ENCODE measurements at regions not wholly inside any gene's neighbourhood (a gene's known extent, or its start where the extent isn't known, plus 50 kb on each side); places are given as distances from the start of the nearest gene placed in this dataset.
"Not testable (repeated sequence)": the region's sequence is repeated elsewhere in the genome, so short reads cannot be mapped to it uniquely, and the experiment has no call there.

DNA sequence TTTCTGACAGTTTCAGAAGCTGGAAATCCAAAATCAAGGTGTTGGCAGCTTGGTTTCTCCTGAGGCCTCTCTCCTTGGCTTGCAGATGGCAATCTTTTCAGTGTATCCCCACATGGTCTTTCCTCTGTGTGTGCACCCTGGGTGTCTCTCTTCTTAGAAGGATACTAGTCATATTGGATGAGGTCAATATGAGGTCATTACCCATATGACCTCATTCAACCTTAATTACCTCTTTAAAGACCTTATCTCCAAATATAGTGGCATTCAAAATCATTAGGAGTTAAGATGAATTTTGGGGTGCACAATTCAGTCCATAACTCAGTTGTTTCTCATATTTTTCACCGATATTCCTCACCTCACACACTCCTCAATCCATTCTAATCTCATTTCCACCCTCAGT is 92.4 kb upstream of the TGM3 start:
- DNase-seq (ENCODE audit: low read depth) = no peak

DNA sequence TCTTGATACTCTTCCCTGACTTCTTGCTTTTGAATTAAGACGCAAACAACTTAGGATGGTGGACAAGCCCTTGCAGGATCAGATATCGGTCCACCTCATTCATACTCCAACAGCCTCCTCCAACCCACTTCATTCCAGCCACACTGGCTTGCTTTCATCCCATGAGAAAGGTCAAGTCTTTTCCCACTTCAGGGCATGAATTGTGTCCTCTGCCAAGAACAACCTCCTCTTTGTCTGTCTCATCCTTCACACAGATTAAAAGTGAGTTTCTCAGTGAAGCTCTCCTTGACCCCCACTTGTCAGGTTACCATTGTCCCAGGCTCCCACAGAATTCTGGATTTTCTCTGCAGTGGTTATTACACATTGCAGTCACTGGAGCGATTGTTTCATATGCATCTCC is 91.8 kb upstream of the TGM3 start:
- DNase-seq (ENCODE audit: low read depth) = no peak

DNA sequence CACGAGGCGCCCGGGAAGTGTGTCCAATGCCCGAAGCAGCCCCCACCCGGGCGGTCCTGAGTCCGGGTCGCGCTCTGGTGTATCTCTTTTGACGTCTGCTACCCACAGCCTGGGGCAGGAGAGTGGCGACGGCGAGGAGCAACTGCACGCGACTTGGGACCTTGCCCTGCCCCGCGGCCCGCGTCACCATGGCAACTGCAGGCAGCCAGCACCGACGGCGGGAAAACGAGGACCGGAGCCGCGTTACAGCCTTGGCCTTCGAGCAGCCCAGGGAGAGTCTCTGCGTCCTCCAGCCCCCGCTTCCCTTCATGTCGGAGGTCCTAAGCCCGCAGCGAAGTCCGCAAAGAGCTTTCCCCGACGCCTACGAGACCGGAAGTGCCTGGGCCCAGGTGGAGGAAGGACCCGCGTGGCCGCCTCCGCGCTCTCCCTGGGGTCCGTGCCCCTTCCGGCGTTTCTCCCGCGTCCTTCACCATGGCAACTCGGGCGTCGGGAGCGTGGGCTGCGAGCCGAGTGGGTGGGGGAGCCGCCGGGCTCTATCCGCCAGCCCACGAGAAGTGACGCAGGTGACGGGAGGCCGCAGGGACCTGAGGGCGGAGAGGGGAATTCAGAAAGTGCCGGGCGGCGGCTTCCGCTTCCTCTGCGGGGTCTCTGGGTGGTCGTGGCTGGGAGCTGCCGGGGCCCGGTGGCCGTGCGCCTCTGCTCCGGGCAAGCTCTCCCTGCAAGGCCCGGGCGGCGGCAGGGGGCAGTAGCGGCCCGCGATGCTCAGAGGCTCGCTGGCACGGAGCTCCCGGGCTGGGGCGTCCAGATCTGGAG is 88.6 kb upstream of the TGM3 start:
- peak; percentile 68 for DNase-seq (ENCODE audit: low read depth)

DNA sequence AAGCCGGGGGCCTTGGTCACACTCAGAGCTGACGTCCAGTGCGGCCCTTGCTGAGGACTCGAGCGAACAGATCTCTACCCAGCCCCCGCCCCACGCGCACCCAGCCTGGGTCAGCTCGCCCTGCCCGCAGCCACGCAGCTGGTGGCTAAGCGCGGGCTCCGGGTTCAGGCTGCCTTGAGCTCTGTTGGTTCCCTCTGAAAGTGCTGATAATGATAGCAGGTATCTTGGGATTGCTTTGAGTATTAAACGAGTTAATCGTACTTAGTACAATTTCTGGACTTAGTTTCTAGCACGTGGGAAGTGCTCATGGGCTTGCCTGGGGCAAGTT is 88.1 kb upstream of the TGM3 start:
- no peak for DNase-seq (ENCODE audit: low read depth)

DNA sequence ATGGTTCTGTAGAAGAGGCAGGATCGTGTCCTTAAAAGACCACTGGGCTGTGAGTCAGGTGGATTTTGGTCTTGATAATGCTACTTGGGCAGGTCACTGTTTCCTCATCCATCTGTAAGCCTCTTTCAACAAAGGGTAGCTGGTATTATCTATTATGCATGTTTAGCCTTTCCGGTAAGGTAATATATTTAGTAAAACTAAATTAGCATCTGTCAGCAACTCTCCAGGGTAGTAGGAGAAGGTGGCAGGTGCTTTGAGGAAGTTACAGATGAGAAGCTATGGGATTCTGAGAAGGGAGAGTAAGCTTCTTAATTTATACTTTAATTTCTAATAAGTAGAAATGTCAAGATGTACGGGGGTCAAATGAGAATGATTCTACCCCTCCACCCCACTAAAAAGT is 86.9 kb upstream of the TGM3 start:
- no peak for DNase-seq (ENCODE audit: low read depth)

DNA sequence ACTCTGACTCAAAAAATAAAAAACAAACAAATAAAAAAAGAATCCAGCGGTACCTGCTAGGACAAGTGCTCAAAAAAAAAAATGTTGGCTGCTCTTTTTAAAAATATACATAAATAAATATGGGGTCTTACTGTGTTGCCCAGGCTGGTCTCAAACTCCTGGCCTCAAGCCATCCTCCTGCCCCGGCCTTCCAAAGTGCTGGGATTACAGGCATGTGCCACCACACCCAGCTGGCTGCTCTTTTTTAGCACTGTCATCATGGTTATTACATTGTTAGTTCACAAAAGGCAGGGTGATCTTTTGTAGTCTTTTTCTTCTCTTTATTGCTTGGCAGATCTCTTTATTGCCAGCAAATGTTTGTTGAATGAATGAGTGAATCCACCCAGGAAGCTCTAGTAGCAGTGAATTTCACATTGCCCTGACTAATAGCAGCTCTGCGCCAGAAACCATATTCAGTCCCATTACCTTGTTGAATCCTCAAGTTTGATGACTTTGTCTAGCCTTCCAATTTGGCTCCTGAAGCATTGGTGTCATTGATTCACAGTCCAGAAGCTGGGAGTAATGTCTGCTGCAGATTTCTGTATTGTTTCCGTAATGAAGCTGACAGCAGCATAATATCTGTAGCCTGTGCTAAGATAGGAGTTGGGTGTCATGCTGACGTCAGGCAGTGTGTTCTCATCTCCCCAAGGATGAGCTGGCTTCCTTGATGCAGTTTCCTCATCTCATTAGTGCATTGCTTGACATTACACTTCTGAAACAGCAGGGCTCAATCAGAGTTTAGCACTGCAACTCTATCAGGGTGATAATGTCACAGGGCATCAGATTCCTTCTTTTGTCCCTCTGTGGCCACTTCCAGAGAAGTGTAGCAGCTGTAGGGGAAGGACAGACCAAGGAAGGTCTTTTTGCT is 84.9 kb upstream of the TGM3 start:
- DNase-seq (ENCODE audit: low read depth) = no peak

DNA sequence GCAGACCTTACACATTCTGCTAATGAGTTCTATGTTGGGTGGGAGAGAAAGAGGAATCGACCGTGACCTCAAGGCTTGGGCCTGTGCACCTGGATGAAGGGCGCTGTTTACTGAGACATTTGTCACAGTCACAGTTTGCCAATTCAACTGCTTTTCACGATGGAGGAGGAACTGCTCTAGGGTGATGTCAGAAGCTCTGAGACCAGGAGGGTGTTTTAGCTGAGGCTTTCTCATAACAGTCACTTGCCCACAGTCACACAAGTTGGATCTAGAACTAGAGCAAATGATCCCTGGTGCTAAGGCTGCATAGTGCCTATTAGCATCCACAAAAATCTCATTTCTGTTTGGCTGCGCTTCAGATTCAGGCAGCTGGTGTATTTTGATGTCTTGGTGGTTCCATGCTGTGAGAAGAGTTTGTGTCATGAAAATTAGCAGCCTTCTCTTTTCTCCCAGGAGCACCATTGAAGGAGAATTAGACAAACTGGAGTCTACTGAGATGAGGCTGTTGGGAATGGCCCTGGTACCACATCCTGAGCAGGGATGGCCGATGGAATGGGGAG is 83.3 kb upstream of the TGM3 start:
- DNase-seq (ENCODE audit: low read depth) = no peak

DNA sequence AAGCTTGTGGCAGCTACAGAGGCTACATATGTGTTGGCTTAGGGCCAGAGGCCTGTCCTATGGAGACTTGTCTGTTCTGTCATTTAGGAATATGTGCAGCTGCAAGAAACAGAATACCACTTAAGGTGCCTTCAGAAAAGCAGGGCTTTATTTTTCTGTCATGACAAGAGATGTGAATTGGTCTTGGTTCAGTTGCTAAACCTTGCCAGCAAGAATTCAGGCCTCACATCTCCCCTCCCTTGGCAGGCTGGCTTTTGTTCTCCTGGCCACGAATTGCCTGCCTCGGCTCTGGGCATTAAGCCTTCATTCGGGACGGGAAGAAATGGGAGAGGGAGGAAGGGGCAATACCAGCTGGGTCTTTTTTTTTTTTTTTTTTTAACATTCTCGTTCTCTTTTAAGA is 82.4 kb upstream of the TGM3 start:
- no peak for DNase-seq (ENCODE audit: low read depth)

DNA sequence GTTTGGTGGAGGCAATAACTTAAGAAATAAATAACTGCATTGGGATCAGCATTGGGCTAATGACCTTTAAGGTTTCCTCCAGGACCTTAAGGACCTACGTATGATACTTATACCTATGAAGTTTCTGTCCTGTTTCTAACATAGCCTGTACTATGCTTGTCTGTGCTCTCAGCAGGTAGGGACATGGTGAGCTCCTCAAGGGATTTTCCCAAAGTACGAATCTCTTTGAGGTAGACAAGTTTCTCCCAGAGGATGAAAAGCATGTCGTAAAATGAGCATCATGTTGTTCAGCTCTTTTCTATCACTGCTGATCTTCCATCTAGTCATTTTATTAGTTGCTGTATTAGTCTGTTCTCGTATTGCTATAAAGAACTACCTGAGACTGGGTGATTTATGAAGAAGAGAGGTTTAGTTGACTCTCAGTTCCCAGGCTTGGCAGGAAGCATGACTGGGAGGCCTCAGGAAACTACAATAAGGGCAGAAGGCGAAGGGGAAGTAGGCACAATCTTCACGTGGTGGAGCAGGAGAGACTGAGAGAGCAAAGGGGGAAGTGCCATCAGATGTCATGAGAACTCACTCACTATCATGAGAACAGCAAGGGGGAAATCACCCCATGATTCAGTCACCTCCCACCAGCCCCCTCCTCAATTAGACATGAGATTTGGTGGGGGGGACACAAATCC is 77.8 kb upstream of the TGM3 start:
- peak; percentile 9 for DNase-seq (ENCODE audit: low read depth)

DNA sequence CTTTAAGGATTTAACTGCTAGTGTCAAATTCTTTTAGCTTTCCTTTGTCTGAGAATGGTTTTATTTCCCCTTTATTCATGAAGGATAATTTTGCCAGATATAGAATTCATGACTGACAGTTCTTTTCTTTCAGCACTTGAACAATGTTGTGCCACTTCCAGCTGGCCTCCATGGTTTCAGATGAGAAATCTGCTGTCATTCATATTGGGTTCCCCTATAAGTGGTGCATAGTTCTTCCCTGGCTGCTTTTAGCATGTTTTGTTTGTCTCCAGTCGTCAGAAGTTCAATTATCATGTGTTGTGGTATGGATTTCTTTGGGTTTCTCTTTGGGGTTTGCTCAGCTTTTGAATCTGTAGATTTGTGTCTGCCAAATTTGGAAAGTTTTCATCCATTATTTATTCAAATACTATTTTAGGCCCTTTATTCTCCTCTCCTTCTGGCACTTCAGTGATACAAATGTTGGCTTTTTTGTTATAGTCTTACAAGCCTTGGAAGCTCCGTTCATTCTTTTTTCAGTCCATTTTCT is 76.3 kb upstream of the TGM3 start:
- no peak for DNase-seq (ENCODE audit: low read depth)

DNA sequence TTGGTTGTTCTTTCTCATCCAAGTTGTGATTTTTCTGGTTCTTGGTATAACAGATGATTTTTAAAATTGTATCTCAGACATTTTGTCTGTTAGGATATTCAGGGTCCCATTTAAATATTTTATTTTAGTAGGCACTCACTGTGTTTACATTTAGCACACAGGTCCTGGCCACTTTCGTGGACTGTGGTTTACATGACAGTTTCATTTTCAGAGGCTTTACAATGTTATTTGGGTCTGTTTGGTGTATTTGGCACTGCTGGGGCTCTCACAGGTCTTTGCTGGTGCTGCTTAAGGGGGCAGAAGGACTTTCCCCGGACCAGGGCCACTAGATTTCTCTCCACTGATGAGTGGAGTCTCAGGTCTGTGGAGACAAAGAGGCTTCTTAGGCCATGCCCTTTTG is 75.5 kb upstream of the TGM3 start:
- no peak for DNase-seq (ENCODE audit: low read depth)

DNA sequence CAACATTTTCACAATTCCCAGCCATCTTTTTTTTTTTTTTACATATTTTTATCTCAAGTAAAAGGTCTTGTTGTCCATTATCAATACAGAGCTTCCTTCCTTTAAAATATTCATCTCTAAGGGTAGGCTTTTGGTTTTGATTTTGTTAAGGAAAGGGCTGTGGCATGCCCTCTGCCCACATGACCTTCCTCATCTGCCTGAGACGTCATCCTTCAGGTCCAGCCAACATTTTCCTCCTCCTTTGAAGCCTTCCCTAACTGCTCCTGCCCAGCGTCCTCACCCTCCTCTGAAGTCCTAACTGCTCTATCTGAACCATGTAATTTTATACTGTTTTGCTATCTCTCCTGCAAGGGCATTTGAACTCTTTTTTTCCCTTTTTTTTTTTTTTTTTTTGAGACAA is 73.9 kb upstream of the TGM3 start:
- no peak for DNase-seq (ENCODE audit: low read depth)

DNA sequence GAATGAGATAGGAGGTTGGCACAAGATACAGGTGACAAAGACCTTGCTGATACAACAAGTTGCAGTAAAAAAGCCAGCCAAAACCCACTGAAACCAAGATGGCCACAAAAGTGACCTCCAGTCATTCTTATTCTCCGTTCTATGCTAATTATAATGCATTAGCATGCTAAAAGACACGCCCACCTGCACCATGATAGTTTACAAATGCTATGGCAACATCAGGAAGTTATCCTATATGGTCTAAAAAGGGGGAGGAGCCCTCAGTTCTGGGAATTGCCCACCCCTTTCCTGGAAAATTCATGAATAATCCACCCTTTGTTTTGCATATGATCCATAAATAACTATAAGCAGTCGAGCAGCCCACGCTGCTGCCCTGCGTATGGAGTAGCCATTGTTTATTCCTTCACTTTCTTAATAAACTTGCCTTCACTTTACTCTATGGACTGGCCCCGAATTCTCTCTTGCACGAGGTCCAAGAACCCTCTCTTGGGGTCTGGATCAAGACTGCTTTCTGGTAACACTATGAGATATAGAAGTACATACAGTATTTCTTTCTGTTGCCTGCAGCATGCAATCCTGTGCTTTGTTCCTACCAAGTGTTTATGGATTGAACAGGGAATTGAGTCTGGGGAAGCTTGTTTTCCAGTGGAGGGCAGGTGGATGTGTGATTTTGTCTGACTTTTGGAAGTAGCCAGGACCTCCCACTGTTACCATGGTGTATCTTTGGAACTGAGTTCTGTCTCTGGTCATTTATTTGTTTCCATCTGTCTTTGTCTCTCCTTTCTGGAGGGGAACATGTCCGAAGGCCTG is 72.0 kb upstream of the TGM3 start:
- DNase-seq (ENCODE audit: low read depth) = no peak

DNA sequence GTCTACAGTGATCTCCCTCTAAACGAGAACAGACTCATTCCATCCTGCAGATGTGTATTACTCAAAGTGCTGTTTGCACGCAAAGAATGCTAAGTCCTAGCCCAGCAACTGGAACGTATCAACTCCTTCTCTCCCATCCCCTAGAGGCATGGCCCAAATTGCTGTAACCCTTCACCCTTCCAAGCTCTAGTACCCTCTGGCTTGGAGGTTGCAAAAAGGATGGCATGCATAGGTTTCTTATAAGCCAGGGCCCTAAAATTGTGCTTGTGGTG is 71.5 kb upstream of the TGM3 start:
- DNase-seq (ENCODE audit: low read depth) = no peak

DNA sequence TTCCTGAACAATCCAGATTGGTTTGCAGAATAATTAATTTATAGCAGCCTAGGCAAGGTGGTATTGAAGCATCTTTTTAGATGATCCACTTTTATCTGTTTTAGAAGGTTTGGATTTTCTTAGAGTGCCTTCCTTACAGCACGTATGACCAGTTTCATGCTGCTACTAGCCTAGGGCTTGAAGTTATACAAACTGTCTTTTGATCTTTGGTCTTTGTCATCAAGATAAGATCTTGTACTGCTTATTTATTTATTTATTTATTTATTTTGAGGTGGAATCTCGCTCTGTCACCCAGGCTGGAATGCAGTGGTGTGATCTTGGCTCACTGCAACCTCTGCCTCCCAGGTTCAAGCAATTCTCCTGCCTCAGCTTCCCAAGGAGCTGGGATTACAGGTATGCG is 68.5 kb upstream of the TGM3 start:
- not testable (repeated sequence) for DNase-seq (ENCODE audit: low read depth)

DNA sequence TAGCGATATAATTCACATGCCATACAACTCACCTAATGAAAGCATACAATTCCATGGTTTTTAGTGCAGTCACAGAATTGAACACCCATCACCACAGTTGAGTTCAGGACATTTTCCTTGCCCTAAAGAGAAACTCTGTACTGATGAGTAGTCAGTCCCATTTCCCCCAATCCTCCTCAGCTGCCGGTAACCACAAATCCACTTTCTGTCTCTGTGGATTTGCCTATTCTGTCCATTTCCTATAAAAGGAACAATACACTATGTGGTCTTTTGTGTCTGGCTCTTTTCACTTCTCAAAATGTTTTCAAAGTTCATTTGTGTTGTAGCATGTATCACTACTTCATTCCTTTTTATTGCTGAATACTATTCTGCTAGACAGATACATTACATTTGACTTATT is 67.9 kb upstream of the TGM3 start:
- DNase-seq (ENCODE audit: low read depth) = no peak

DNA sequence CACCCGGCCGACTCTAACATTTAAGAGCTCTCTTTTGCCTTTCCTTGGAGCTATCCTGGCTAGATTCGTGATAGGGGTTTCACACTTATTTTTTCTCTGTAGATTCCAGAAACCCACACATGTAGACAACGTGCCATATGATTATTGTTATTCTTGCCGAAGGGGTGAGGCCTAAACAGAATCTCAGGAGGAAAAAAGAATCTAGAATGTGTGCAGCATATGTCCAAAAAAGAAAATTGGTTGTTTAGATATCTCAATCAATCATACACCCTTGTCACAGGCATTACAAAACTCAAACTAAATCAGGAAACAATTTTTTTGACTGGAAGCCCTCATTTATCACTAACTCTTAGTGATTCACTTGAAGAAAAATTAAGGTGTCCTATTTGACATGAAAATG is 66.9 kb upstream of the TGM3 start:
- DNase-seq (ENCODE audit: low read depth) = no peak

DNA sequence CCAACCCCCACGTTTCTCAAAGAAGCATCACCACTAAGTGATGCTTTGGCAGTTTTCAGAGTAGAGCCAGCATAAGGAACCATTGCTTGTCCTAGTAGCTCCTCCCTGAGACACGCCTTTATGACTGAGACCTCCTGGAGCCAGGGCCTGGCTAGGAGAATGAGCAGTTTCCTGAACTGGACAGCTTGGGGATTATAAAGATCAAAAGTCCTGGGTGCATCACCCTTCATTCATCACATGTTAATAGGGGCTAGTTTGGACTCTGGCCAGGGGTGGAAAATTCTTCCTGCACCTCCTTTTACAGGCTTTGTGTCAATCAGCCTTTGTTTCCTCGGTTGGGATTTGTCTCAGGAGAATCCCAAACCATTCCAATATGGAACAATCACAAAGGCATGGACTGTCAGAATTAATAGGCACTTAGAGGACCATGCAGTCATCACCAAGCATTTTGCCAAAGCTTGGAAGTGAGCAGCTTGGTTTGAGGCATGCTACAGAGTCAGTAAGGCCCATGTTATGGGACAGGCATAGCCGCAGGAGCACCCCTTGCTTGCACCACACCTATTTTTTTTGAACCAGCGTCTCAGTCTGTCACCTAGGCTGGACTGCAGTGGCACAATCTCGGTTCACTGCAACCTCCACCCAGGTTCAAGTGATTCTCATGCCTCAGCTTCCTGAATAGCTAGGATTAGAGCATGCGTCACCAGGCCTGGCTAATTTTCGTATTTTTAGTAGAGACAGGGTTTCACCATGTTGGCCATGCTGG is 64.9 kb upstream of the TGM3 start:
- no peak for DNase-seq (ENCODE audit: low read depth)

DNA sequence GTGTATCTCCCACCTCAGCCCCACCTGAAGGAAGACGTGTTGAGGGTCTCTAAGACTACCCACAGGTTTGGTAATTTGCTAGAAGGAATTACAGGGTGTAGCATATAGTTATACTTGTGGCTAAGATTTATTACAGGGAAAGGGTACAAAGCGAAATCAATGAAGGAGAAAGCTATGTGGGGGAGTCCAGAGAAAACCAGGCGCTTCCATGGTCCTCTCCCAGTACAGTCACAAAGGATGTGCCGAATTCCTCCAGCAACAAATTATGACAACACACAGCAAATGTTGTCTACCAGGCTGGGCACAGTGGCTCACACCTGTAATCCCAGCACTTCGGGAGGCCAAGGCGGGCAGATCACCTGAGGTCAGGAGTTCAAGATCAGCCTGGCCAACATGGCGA is 64.1 kb upstream of the TGM3 start:
- DNase-seq (ENCODE audit: low read depth) = no peak

DNA sequence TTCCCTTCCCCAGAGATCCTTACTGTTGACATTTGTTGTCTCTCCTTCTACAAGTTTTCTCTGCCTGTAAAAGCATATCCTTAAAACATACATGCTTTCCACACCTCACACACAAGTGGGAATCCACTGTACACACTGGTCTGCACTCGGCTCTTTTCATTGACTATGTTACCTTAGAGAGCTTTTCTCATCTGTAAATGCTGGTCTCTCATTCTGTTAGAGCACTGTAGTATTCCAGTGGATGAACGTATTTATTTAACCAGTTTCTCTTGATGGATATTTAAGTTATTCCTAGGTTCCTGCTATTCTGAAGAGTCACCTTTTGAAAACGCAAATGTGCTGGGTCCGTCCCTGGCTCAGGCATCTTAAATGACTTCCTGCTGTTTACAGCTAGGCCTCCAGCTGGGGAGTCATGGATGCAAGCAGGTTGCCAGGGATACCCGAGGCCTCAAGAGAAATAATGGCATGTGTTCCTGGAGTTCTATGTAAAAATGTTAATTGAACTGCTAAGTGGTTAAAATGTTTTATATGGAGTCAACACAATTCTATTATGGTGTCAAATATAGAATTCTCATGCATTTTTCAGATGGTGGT is 61.1 kb upstream of the TGM3 start:
- DNase-seq (ENCODE audit: low read depth) = no peak

DNA sequence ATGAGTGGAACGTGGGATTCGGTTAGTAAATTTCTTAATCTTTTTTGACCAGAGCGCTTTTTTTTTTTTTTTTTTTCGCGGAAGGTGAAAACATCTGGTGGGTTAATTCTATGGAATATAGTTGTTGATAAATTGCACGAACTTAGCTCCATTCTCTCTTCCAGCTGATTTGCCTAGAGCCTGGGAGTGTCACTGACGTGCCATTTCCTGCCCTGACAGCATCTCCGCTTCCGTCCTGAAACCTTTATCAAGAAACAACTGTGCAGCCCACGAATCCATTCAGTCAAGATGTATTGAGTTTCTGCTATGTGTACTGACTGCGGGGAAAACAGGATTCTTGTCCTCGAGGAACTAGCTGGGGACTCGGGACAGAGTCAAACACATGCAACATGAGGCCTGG is 59.5 kb upstream of the TGM3 start:
- DNase-seq (ENCODE audit: low read depth) = no peak

Measured in activated T-cell treated with anti-CD3 and anti-CD28 coated beads for 48 hours (primary cell).